GM12891 (cell line): ENCODE measurements at regions not wholly inside any gene's neighbourhood (a gene's known extent, or its start where the extent isn't known, plus 50 kb on each side); places are given as distances from the start of the nearest gene placed in this dataset.
"Not testable (repeated sequence)": the region's sequence is repeated elsewhere in the genome, so short reads cannot be mapped to it uniquely, and the experiment has no call there.

Experiments
- POLR2A ChIP-seq: IDR thresholded peaks from 2 replicates; pipeline ENCODE4 v1.6.1; 2011; ENCODE audit warnings: low read depth, low read length, control low read depth
- POLR2AphosphoS5 ChIP-seq: IDR thresholded peaks from 2 replicates; pipeline ENCODE4 v1.6.1; 2011; ENCODE audit warnings: low read depth, low read length, control low read depth
- TAF1 ChIP-seq: IDR thresholded peaks from 2 replicates; pipeline ENCODE4 v1.6.1; 2011; ENCODE audit warnings: low read depth, low read length, control low read depth

DNA sequence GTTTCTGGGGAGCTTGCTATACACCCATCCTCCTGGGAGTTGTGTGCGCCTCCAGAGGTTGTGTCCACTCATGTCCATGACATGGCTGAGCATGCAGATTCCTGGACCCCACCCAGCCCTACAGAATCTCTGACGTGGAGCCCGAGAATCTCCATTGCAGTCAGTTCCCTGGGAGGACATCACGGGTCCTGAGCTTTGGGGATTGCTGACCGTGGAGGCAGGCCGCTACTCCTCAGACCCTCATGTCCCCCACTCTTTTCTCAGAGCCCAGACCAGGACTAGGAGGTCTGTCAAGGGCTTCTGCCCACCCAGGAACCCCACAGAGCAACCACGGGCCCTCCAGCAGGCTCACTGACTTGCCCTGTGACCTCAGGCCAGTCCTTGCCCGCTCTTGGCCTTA, 177.7 kb downstream of the TBC1D2B start:
- not testable (repeated sequence) for TF ChIP-seq POLR2A, POLR2AphosphoS5, TAF1
